GM04504 (cell line): ENCODE measurements at regions not wholly inside any gene's neighbourhood (a gene's known extent, or its start where the extent isn't known, plus 50 kb on each side); places are given as distances from the start of the nearest gene placed in this dataset.
"Not testable (repeated sequence)": the region's sequence is repeated elsewhere in the genome, so short reads cannot be mapped to it uniquely, and the experiment has no call there.

Experiments used
- DNase-seq: peaks from one replicate; pipeline ENCODE4 v3.0.0-alpha.2; 2012; ENCODE audit warnings: low read depth

GRCh38 chr17:13442361-13442760 lies 159.4 kb downstream of the HS3ST3A1 start:
- DNase-seq = no peak

- DNase-seq = no peak
Measured at GRCh38 chr17:13441873-13442272, 159.9 kb downstream of the HS3ST3A1 start.

GRCh38 chr17:13437966-13438779 lies 163.6 kb downstream of the HS3ST3A1 start:
- no peak for DNase-seq

- no peak for DNase-seq
Measured at GRCh38 chr17:13435230-13435629, 166.5 kb downstream of the HS3ST3A1 start.

- DNase-seq = peak; percentile 89
Measured at GRCh38 chr17:13429201-13429600, 172.5 kb downstream of the HS3ST3A1 start.

GRCh38 chr17:13428611-13429042 lies 173.1 kb downstream of the HS3ST3A1 start:
- DNase-seq = peak; percentile 64

- no peak for DNase-seq
Measured at GRCh38 chr17:13426991-13427390, 174.7 kb downstream of the HS3ST3A1 start.

GRCh38 chr17:13425390-13425789 lies 176.3 kb downstream of the HS3ST3A1 start:
- no peak for DNase-seq

GRCh38 chr17:13421581-13422130 lies 180.1 kb downstream of the HS3ST3A1 start:
- DNase-seq = no peak

GRCh38 chr17:13420878-13421277 lies 180.9 kb downstream of the HS3ST3A1 start:
- peak; percentile 45 for DNase-seq

GRCh38 chr17:13420418-13420826 lies 181.3 kb downstream of the HS3ST3A1 start:
- DNase-seq = no peak

- DNase-seq = no peak
Measured at GRCh38 chr17:13419676-13420075, 182.1 kb downstream of the HS3ST3A1 start.

GRCh38 chr17:13418891-13419290 lies 182.8 kb downstream of the HS3ST3A1 start:
- no peak for DNase-seq

GRCh38 chr17:13417381-13417950 lies 184.3 kb downstream of the HS3ST3A1 start:
- DNase-seq = no peak

GRCh38 chr17:13416748-13417363 lies 184.9 kb downstream of the HS3ST3A1 start:
- no peak for DNase-seq

- no peak for DNase-seq
Measured at GRCh38 chr17:13415871-13416416, 185.8 kb downstream of the HS3ST3A1 start.

GRCh38 chr17:13415200-13415599 lies 186.5 kb downstream of the HS3ST3A1 start:
- not testable (repeated sequence) for DNase-seq

GRCh38 chr17:13413001-13413400 lies 188.7 kb downstream of the HS3ST3A1 start:
- no peak for DNase-seq

- DNase-seq = no peak
Measured at GRCh38 chr17:13410874-13411273, 190.9 kb downstream of the HS3ST3A1 start.

- DNase-seq = no peak
Measured at GRCh38 chr17:13410214-13410613, 191.5 kb downstream of the HS3ST3A1 start.

GRCh38 chr17:13409455-13409854 lies 192.3 kb downstream of the HS3ST3A1 start:
- no peak for DNase-seq

GRCh38 chr17:13407381-13407780 lies 194.3 kb downstream of the HS3ST3A1 start:
- no peak for DNase-seq

GRCh38 chr17:13405807-13406206 lies 195.9 kb downstream of the HS3ST3A1 start:
- DNase-seq = no peak
